PC-9 (cell line): ENCODE measurements at regions not wholly inside any gene's neighbourhood (a gene's known extent, or its start where the extent isn't known, plus 50 kb on each side); places are given as distances from the start of the nearest gene placed in this dataset.

Source experiments
- CTCF ChIP-seq: fragments of 200-600 bp; sonication (generic); conservative IDR thresholded peaks from 2 replicates; pipeline ENCODE4 v1.6.1; 2017; ENCODE audit warnings: mixed run types, antibody characterized with exemption, mild to moderate bottlenecking, moderate library complexity
- EZH2 ChIP-seq: fragments of 200-600 bp; sonication (generic); IDR thresholded peaks from 2 replicates; pipeline ENCODE4 v1.8.0; 2017; ENCODE audit warnings: antibody characterized with exemption, low read depth

- TF ChIP-seq CTCF (no peak), EZH2 (no peak)
These were observed 753.4 kb upstream of the FAM241A start for GRCh38 chr4:111391829-111392228.
